HG02763 (cell line): ENCODE measurements at regions not wholly inside any gene's neighbourhood (a gene's known extent, or its start where the extent isn't known, plus 50 kb on each side); places are given as distances from the start of the nearest gene placed in this dataset.
"Not testable (repeated sequence)": the region's sequence is repeated elsewhere in the genome, so short reads cannot be mapped to it uniquely, and the experiment has no call there.

Experiments
- ATAC-seq: cut with Tn5 transposase; IDR thresholded peaks from one replicate; pipeline ENCODE4 v1.9.1; 2021; ENCODE audit warnings: mild to moderate bottlenecking, moderate library complexity; ENCODE audit not compliant: unreplicated experiment

GRCh38 chr10:108319434-108320222 is 1155.1 kb upstream of the SORCS1 start:
- ATAC-seq = no peak

GRCh38 chr10:108315636-108316035 is 1151.1 kb upstream of the SORCS1 start:
- not testable (repeated sequence) for ATAC-seq

DNA sequence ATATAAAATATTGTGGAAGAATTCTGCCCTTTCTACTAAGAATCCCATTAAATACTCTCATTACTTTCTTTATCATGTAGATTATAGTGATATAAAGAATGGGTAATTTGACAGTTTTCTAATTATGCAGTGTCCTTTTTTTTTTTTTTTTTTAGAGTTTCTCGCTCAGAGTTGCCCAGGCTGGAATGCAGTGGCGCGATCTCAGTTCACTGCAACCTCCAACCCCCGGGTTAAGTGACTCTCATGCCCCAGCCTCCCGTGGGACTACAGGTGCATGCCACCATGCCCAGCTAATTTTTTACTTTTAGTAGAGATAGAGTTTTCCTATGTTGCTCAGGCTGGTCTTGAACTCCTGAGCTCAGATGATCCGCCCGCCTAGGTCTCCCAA is 1143.4 kb upstream of the SORCS1 start:
- no peak for ATAC-seq

GRCh38 chr10:108307250-108307924 is 1142.9 kb upstream of the SORCS1 start:
- ATAC-seq = no peak

DNA sequence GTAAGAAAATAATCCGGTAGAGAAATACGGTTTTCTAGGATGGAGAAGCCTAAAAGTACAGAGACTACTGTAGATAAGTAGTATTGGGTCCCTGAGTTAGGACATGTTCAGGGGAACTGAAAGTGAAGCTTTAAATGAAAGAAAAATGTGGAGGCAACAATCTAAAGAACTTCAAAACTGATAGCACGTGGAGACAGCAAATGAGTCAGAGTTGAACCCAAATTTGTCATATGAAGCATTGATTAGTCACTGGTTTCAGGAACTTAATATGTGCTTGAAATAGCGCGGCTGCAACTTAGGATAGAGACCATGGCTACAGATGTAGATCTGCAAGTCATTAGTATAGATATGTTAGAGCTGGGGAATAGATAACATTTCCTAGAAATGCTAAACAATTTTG is 1138.6 kb upstream of the SORCS1 start:
- ATAC-seq = no peak

- no peak for ATAC-seq
Observed at GRCh38 chr10:108301002-108301401, 1136.5 kb upstream of the SORCS1 start.

- no peak for ATAC-seq
Observed at GRCh38 chr10:108290823-108291222, 1126.3 kb upstream of the SORCS1 start.

DNA sequence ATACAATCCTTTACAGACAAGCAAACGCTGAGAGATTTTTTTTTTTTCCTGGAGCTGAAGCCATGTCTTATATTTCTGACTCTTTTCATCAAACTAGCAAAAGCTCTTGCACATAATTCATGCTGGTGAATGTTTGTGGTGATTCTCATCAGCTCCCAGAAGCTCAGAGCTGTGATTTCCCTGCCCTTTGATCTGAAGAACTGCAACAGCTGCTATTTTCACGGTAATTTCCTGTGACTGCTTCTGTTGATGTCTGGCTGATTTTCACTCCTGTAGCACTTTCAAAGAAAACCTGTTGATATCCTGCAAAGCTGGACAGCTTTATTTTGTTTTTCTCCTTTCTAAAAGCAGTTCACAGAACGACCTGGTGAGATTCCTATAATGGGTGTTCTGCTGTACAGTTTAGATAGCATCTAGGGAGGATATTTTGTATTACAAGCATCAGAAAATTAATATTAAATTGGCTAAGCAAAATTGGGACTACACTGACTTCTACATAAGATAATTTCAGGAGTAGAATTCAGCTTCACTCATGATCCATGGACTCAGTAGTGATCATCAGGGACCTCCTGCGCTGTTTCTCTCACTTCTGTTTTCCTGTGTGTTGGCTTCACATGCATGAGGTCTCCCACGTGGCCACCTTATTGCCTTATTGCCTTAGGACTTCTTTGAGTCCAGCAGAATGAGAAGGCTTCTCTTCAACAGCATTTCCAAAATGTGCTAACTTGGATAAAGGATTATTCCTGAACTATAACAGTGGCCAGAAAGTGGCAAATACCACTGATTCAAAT is 1111.6 kb upstream of the SORCS1 start:
- ATAC-seq = no peak

GRCh38 chr10:108260383-108260906 is 1095.9 kb upstream of the SORCS1 start:
- no peak for ATAC-seq

DNA sequence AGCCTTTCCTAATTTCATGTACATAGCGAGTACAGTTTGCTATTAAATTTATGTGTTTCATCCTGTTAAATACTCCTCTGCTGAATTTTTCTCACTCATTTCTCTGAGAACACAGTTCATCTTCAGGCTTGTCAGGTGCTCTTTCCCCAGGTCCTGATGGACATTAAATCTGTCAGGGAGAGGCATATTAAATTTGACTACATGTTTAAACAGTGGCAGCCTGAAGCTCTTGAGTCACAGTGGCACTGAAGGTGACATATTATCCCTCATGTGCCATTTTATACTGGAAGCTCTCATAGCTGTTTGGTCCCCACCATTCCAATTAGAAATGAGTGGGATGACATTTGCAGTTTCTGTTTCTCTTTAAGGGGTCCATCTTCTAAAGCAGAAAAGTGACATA is 1089.6 kb upstream of the SORCS1 start:
- ATAC-seq = no peak

GRCh38 chr10:108252771-108253170 is 1088.3 kb upstream of the SORCS1 start:
- ATAC-seq = no peak

GRCh38 chr10:108250936-108251620 is 1086.6 kb upstream of the SORCS1 start:
- no peak for ATAC-seq

- no peak for ATAC-seq
Observed at GRCh38 chr10:108249940-108250339, 1085.4 kb upstream of the SORCS1 start.

- no peak for ATAC-seq
Observed at GRCh38 chr10:108244443-108245228, 1080.1 kb upstream of the SORCS1 start.

GRCh38 chr10:108241166-108241565 is 1076.7 kb upstream of the SORCS1 start:
- no peak for ATAC-seq

GRCh38 chr10:108238261-108238660 is 1073.8 kb upstream of the SORCS1 start:
- no peak for ATAC-seq

DNA sequence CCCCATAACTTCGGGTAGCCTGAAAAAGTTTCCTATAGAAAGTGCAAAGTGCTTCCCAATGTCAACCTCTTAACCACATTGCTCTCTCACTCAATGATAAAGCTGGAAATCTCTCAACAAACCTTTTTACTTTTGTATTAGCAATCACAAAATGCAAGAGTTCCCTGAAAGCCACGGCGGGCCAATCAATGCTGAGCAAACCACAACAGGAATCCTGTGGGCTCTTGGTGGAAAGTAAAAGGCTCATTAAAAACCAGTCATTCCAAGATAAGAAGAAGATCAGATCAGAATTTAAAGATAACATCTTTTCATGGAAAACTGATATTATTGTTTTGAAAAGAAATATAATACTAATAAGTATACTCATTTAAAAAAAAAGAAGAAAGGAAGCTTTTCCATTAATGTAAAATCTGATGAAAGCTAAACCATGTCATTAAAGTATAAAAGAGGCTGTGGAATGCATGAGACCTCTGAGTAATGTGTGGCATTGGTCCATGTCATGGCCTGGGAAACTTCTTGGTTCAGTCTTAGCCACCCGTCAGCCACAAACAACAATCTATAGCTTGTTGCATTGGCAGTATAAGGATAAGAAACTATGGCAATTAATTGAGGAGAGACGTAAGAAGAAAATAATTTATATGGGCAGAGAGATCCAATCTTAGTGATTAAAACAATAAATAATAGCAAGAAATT is 1066.1 kb upstream of the SORCS1 start:
- no peak for ATAC-seq

- ATAC-seq = no peak
Observed at GRCh38 chr10:108208732-108209131, 1044.2 kb upstream of the SORCS1 start.

- ATAC-seq = no peak
Observed at GRCh38 chr10:108208038-108208437, 1043.5 kb upstream of the SORCS1 start.
